HCT116 (cell line): ENCODE measurements at regions not wholly inside any gene's neighbourhood (a gene's known extent, or its start where the extent isn't known, plus 50 kb on each side); places are given as distances from the start of the nearest gene placed in this dataset.

Source experiments
- ATAC-seq: fragments of 200-7000 bp; cut with Tn5 transposase; 2 replicates; pipeline ENCODE4 v1.9.1; 2020; ENCODE audit warnings: mild to moderate bottlenecking, moderate library complexity
- BruUV-seq: library from RNA; stranded (reverse); fragments of 400-500 nt; replicated peaks from 2 replicates; lab custom pipeline; 2021; lab: Mats Ljungman, UMichigan
- CTCF ChIA-PET: fragments of 300-600 bp; sonication (Branson Sonifier 250); formaldehyde crosslinking; loops from one replicate; lab custom pipeline; 2021; ENCODE audit warnings: antibody characterized with exemption; lab: Charles Lee
- POLR2A ChIA-PET: fragments of 300-600, 350-600 bp; sonication (Branson Sonifier 250); formaldehyde crosslinking; loops from one replicate; lab custom pipeline; 2021; ENCODE audit warnings: antibody characterized with exemption; lab: Charles Lee
- RAD21 ChIA-PET, 2 experiments: fragments of 300-600 bp; sonication (Branson Sonifier 250); formaldehyde crosslinking; loops; one replicate each; lab custom pipeline; 2023; ENCODE audit warnings: low total read pairs in 2 of 2; ENCODE audit not compliant: uncharacterized antibody in 2 of 2, unreplicated experiment in 2 of 2, low non-redundant PET in 1 of 2; lab: Charles Lee
- DNase-seq: peaks from one replicate; pipeline ENCODE4 v3.0.0-alpha.2; 2010; ENCODE audit warnings: low read depth, low spot score
- H2AFZ ChIP-seq: fragments of 200-600 bp; shearing (Covaris generic), sonication (generic); 2 replicates; pipeline ENCODE4 v1.6.1; 2017; ENCODE audit warnings: low read depth, mixed run types, mixed read lengths, antibody characterized with exemption, low read length; ENCODE audit not compliant: poor library complexity, severe bottlenecking
- H3K27ac ChIP-seq: 2 replicates; pipeline ENCODE4 v1.5.1; 2012; ENCODE audit warnings: low read depth, low read length
- H3K27me3 ChIP-seq: fragments of 200-600 bp; sonication (generic); 2 replicates; pipeline ENCODE4 v1.6.1; 2016; ENCODE audit warnings: mixed run types, low read length, mixed read lengths; ENCODE audit not compliant: insufficient read depth
- H3K36me3 ChIP-seq, 2 experiments: fragments of 200-500 bp in 1 of 2; fragments of 200-600 bp in 1 of 2; sonication (Bioruptor generic) in 1 of 2; sonication (generic) in 1 of 2; 2 replicates each; pipeline versions ENCODE4 v1.5.1 to v1.6.1; 2014 to 2016; ENCODE audit warnings: low read length in 2 of 2, inconsistent platforms in 1 of 2, mixed read lengths in 1 of 2, mixed run types in 1 of 2; ENCODE audit not compliant: insufficient read depth in 2 of 2, control insufficient read depth in 1 of 2
- H3K4me1 ChIP-seq, 2 experiments: fragments of 200-600 bp in 1 of 2; sonication (generic) in 1 of 2; 2 replicates each; pipeline versions ENCODE4 v1.5.1 to v1.6.1; 2012 to 2017; ENCODE audit warnings: low read length in 2 of 2, inconsistent platforms in 1 of 2, mild to moderate bottlenecking in 1 of 2, mixed read lengths in 1 of 2, mixed run types in 1 of 2, moderate library complexity in 1 of 2; ENCODE audit not compliant: insufficient read depth in 2 of 2, control insufficient read depth in 1 of 2
- H3K4me2 ChIP-seq: fragments of 200-600 bp; sonication (generic); 2 replicates; pipeline ENCODE4 v1.6.1; 2017; ENCODE audit warnings: mixed run types, low read length, mixed read lengths
- H3K4me3 ChIP-seq, 2 experiments: fragments of 200-600 bp in 1 of 2; sonication (generic) in 1 of 2; replicated peaks in 1 of 2; 2 replicates each; pipeline ENCODE4 v1.5.1; 2011 to 2016; ENCODE audit warnings: low read length in 2 of 2, control low read depth in 1 of 2, low read depth in 1 of 2, mild to moderate bottlenecking in 1 of 2, mixed read lengths in 1 of 2, mixed run types in 1 of 2
- H3K79me2 ChIP-seq: fragments of 200-600 bp; sonication (generic); 2 replicates; pipeline ENCODE4 v1.6.1; 2017; ENCODE audit warnings: mild to moderate bottlenecking, mixed run types, low read length, moderate library complexity, mixed read lengths; ENCODE audit not compliant: insufficient read depth
- H3K9ac ChIP-seq: fragments of 200-600 bp; sonication (generic); 2 replicates; pipeline ENCODE4 v1.6.1; 2016; ENCODE audit warnings: low read length, mixed read lengths
- H3K9me2 ChIP-seq: fragments of 200-600 bp; sonication (generic), shearing (Covaris generic); 2 replicates; pipeline ENCODE4 v1.6.1; 2017; ENCODE audit warnings: mixed run types, mild to moderate bottlenecking, moderate library complexity; ENCODE audit not compliant: insufficient read depth
- H3K9me3 ChIP-seq, 2 experiments: fragments of 200-500 bp in 1 of 2; fragments of 200-600 bp in 1 of 2; sonication (Bioruptor generic) in 1 of 2; sonication (generic) in 1 of 2; 2 replicates each; pipeline ENCODE4 v1.6.1; 2014 to 2017; ENCODE audit warnings: low read length in 2 of 2, mixed read lengths in 2 of 2, inconsistent platforms in 1 of 2, low read depth in 1 of 2, mild to moderate bottlenecking in 1 of 2, mixed run types in 1 of 2, moderate library complexity in 1 of 2; ENCODE audit not compliant: control insufficient read depth in 1 of 2, insufficient read depth in 1 of 2
- H4K20me1 ChIP-seq: fragments of 200-600 bp; sonication (generic), shearing (Covaris generic); 2 replicates; pipeline ENCODE4 v1.6.1; 2017; ENCODE audit warnings: mixed run types, mild to moderate bottlenecking, moderate library complexity; ENCODE audit not compliant: insufficient read depth
- CEBPB ChIP-seq: IDR thresholded peaks from 2 replicates; pipeline ENCODE4 v1.6.1; 2012; ENCODE audit warnings: low read depth
- CTCF ChIP-seq, 3 experiments: fragments of 200-600 bp in 1 of 3; sonication (generic) in 1 of 3; IDR thresholded peaks in 2 of 3; conservative IDR thresholded peaks in 1 of 3; 2 replicates each; pipeline ENCODE4 v1.5.1; 2012 to 2017; ENCODE audit warnings: low read depth in 2 of 3, low read length in 2 of 3, antibody characterized with exemption in 1 of 3, borderline replicate concordance in 1 of 3, control low read depth in 1 of 3, mild to moderate bottlenecking in 1 of 3, mixed read lengths in 1 of 3, mixed run types in 1 of 3, moderate library complexity in 1 of 3; ENCODE audit not compliant: insufficient read depth in 1 of 3
- EZH2 ChIP-seq: fragments of 200-600 bp; sonication (generic); IDR thresholded peaks from 2 replicates; pipeline ENCODE4 v1.6.1; 2017; ENCODE audit warnings: antibody characterized with exemption, mixed run types
- POLR2A ChIP-seq: IDR thresholded peaks from 2 replicates; pipeline ENCODE4 v1.7.0; 2011; ENCODE audit warnings: borderline replicate concordance; ENCODE audit not compliant: insufficient read depth, insufficient read length; ENCODE audit errors: extremely low read depth
- RAD21 ChIP-seq: IDR thresholded peaks from 2 replicates; pipeline ENCODE4 v1.6.1; 2012; ENCODE audit warnings: low read depth, mild to moderate bottlenecking
- REST ChIP-seq: IDR thresholded peaks from 2 replicates; pipeline ENCODE4 v1.6.1; 2012; ENCODE audit warnings: low read depth
- intact Hi-C: fragments of 100-400 bp; cut with micrococcal nuclease; formaldehyde crosslinking; loops from 2 replicates; pipeline ENCODE4 v1.10.0; 2022
- TF ChIP-seq, protein P1 (sequence below): IDR thresholded peaks from 2 replicates; pipeline ENCODE4 v1.6.1; 2012

GRCh38 chr5:126369995-126370731 lies 53.0 kb upstream of the GRAMD2B start:
- Histone ChIP-seq H3K36me3 (no peaks in the 10 kb centered on the region), H3K4me1 (peaks cover 26 to 27% of the 10 kb centered on the region in 2 experiments; a peak in 3 of 4 replicates), H3K27ac (no peak overlapping the region), H3K9ac (0 out of 2 replicates have a peak overlapping the region, but pooled peaks have one; percentile 2), H3K79me2 (no peaks in the 10 kb centered on the region), H3K9me3 (no peaks in the 10 kb centered on the region), H3K4me3 (no peak overlapping the region), H3K27me3 (no peaks in the 10 kb centered on the region), H3K9me2 (no peaks in the 10 kb centered on the region), H3K4me2 (peak overlapping the region; percentile 35), H2AFZ (peak overlapping the region; percentile 87), H4K20me1 (no peaks in the 10 kb centered on the region)
- no peak for DNase-seq
- BruUV-seq: no TSS peak
- CTCF ChIA-PET: interaction anchor here (2.0 kb wide), 1 partner anchor 130 kb away, joined by 5 read pairs; no protein-coding TSS in a partner anchor
- ATAC-seq: peak; percentile 69
- RAD21 ChIA-PET: no interaction called here
- TF ChIP-seq POLR2A (no peak), EZH2 (no peak), REST (no peak), CTCF (IDR thresholded peaks at IDR 0.05 in 2 of 3, conservative IDR thresholded peaks at IDR 0.05 in 1 of 3; ENCODE audit: borderline replicate concordance in 1 of 3, insufficient read depth in 1 of 3, low read depth in 2 of 3, low read length in 2 of 3) (0 out of 6 replicates have a peak, but pooled peaks of 1 of the 3 experiments have one; percentile 13), CEBPB (no peak), RAD21 (no peak)
- TF ChIP-seq, protein P1, sequence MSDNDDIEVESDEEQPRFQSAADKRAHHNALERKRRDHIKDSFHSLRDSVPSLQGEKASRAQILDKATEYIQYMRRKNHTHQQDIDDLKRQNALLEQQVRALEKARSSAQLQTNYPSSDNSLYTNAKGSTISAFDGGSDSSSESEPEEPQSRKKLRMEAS: no peak
- POLR2A ChIA-PET: no interaction called here
- intact Hi-C loops: no loop called here
